Muscle layer of duodenum (tissue), 2 donors: ENCODE measurements at regions not wholly inside any gene's neighbourhood (a gene's known extent, or its start where the extent isn't known, plus 50 kb on each side); places are given as distances from the start of the nearest gene placed in this dataset.

Experiments used
- H3K27ac ChIP-seq: one replicate; pipeline ENCODE4 v1.7.0; 2013; ENCODE audit warnings: mild to moderate bottlenecking, low read length
- H3K27me3 ChIP-seq: one replicate; pipeline ENCODE4 v1.7.0; 2013; ENCODE audit warnings: low read depth, mild to moderate bottlenecking, control low read depth, low read length
- H3K36me3 ChIP-seq, 2 donors: one replicate each; pipeline ENCODE4 v1.7.0; 2013; ENCODE audit warnings: low read length in 2 of 2, control low read depth in 1 of 2, mild to moderate bottlenecking in 1 of 2; ENCODE audit not compliant: insufficient read depth in 2 of 2, control insufficient read depth in 1 of 2
- H3K4me1 ChIP-seq, 2 donors: one replicate each; pipeline ENCODE4 v1.7.0; 2013; ENCODE audit warnings: low read length in 2 of 2, mild to moderate bottlenecking in 2 of 2, control low read depth in 1 of 2, moderate library complexity in 1 of 2; ENCODE audit not compliant: insufficient read depth in 2 of 2, control insufficient read depth in 1 of 2
- H3K4me3 ChIP-seq, 2 donors: one replicate each; pipeline ENCODE4 v1.7.0; 2013; ENCODE audit warnings: low read length in 2 of 2, low read depth in 1 of 2, mild to moderate bottlenecking in 1 of 2
- H3K9me3 ChIP-seq, 2 donors: one replicate each; pipeline ENCODE4 v1.7.0; 2013; ENCODE audit warnings: low read length in 2 of 2, control low read depth in 1 of 2, mild to moderate bottlenecking in 1 of 2; ENCODE audit not compliant: control insufficient read depth in 1 of 2
- donor health status: healthy.

DNA sequence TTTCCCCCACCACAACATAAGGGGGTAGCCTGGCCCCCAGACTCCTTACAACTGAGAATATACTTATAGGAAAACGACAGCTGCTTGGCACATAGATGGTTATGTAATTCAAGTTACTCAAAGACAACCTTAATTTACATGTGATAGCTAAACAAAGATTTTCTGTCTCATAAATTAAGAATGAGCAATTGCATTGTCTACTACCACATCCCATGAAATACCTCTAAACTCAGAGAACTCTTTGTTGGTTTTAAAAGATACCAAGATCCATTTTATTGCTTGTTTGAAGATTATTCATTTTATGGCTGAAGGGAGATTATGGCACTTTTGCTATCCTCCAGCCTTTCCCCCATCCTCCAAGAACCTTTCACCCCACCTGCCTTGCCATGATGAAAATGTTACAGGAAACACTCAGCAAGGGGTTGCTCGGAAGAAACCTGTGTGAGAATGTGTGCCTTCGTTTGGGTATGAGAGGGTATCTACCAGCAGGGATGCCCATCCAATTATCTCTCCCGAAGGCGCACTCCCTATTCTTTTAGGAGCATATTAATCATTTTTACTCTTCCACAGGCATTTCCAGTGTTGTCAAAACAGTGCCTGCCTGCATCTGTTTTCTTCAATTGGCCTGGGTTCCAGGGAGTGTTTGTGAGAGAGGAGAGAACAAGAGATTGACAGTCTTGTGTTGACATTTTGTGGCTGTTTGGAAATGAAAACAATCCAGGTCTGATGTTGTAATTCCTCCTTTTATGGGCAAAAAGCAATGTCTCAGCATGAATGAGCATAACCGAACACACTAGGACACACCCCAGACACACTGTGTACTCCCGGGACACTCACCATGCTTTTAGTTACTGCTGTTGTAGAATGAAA is 208.0 kb upstream of the ANKRD55 start:
- H3K27me3 ChIP-seq: no peaks in the 10 kb centered on the region
- no peak overlapping the region for H3K4me3 ChIP-seq
- H3K9me3 ChIP-seq: no peaks in the 10 kb centered on the region
- H3K27ac ChIP-seq: no peak overlapping the region
- no peaks in the 10 kb centered on the region for H3K36me3 ChIP-seq
- no peaks in the 10 kb centered on the region for H3K4me1 ChIP-seq

DNA sequence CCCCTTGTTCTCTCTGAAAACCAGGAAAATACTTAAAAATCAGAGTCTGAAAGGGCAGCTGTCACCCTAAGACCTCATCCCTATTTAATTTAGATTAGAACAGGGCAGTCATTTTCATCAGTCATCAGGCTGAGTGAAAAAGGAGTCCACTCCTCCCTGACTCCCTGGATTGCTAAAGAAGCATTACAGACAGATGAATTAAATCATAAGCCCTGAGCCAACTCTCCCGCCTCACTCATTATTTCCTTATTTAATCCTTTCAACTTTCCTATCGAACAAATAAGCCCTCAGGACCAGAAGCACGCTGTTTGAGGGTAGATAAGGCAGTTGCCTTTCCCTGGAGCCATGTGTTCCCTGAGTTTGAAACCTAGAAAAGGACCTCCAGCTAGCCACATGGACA is 201.9 kb upstream of the ANKRD55 start:
- H3K9me3 ChIP-seq: peaks cover 0 to 2% of the 10 kb centered on the region in 2 donors
- H3K36me3 ChIP-seq: no peaks in the 10 kb centered on the region
- H3K27me3 ChIP-seq: no peaks in the 10 kb centered on the region
- no peaks in the 10 kb centered on the region for H3K4me1 ChIP-seq
- H3K27ac ChIP-seq: no peak overlapping the region
- H3K4me3 ChIP-seq: no peak overlapping the region

DNA sequence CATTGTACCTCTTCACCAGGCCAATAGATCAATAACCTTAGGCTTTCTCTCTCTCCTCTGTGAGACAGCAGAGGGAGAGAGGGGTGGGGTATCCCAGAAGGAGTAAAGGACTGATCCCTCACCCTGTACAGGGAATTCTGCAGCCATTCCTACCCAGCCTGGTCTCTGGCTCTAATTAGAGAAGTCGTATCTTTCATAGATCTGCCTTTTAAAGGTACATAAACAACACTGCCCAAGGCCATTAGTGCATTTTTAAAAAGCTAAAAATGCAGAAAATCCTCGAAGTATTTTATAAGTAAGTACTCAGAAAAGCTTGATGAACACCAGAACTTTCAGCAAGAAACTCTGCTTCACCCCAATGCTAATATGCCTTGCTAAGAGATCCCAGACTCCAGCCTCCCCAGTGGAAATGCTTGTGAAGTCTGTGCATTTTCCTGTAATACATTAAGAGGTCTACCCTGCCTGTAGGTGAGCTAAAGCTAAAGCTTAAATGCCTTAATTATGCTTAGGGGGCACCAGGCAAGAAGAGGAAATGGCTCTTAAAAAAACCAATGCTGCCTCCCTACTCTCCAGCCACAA is 200.0 kb upstream of the ANKRD55 start:
- H3K27me3 ChIP-seq: no peaks in the 10 kb centered on the region
- no peaks in the 10 kb centered on the region for H3K36me3 ChIP-seq
- peaks cover 0 to 2% of the 10 kb centered on the region in 2 donors for H3K9me3 ChIP-seq
- H3K27ac ChIP-seq: no peak overlapping the region
- H3K4me3 ChIP-seq: no peak overlapping the region
- no peaks in the 10 kb centered on the region for H3K4me1 ChIP-seq

DNA sequence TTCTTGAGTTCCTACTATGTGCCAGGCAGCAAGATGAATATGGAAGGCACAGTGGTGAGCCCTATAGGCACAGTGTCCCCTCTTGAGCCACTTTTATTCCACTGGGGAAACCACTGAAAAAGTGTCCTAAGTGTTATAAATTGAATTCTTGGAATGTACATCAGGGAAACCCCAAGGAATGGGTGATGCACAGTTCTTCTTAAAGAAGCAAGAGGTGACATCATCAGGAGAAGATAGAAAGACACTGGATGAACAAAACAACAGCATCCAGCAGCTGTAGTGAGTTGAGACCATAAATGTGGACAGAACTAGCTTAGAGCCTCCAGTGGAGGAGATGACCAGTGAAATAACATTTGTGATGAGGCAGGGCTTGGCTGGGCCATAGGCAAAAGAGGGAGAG is 199.2 kb upstream of the ANKRD55 start:
- peaks cover 0 to 2% of the 10 kb centered on the region in 2 donors for H3K9me3 ChIP-seq
- H3K27ac ChIP-seq: no peak overlapping the region
- H3K27me3 ChIP-seq: no peaks in the 10 kb centered on the region
- no peaks in the 10 kb centered on the region for H3K36me3 ChIP-seq
- H3K4me1 ChIP-seq: no peaks in the 10 kb centered on the region
- H3K4me3 ChIP-seq: no peak overlapping the region

- Histone ChIP-seq H3K27ac (no peak overlapping the region), H3K4me1 (no peaks in the 10 kb centered on the region), H3K27me3 (no peaks in the 10 kb centered on the region), H3K9me3 (peaks cover 0 to 2% of the 10 kb centered on the region in 2 donors), H3K4me3 (no peak overlapping the region), H3K36me3 (no peaks in the 10 kb centered on the region)
Observed at GRCh38 chr5:56430422-56430821, 197.3 kb upstream of the ANKRD55 start.

- Histone ChIP-seq H3K9me3 (peaks cover 0 to 2% of the 10 kb centered on the region in 2 donors), H3K4me3 (no peak overlapping the region), H3K36me3 (no peaks in the 10 kb centered on the region), H3K4me1 (no peaks in the 10 kb centered on the region), H3K27ac (no peak overlapping the region), H3K27me3 (no peaks in the 10 kb centered on the region)
Observed at GRCh38 chr5:56429110-56429561, 196.0 kb upstream of the ANKRD55 start.

DNA sequence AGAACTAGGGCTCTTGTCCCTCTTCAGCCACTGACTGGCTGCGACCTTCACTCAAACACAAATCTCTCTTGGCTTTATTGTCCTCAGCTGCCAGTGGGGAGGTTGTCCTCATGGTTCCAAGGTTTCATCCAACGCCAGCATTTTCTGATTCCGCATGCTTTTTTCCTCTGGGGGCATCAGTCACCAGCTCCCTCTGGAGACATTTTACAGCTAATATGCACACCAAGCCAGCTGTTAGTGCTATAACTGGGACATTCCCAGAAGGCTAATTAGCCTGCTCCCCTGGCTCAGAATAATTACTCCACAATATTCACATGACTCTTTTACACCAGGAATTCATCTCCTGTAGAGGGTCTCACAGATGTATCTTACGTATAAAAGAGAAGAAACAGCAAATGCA is 193.6 kb upstream of the ANKRD55 start:
- no peaks in the 10 kb centered on the region for H3K4me1 ChIP-seq
- no peaks in the 10 kb centered on the region for H3K27me3 ChIP-seq
- no peaks in the 10 kb centered on the region for H3K36me3 ChIP-seq
- H3K4me3 ChIP-seq: no peak overlapping the region
- H3K27ac ChIP-seq: no peak overlapping the region
- no peaks in the 10 kb centered on the region for H3K9me3 ChIP-seq

DNA sequence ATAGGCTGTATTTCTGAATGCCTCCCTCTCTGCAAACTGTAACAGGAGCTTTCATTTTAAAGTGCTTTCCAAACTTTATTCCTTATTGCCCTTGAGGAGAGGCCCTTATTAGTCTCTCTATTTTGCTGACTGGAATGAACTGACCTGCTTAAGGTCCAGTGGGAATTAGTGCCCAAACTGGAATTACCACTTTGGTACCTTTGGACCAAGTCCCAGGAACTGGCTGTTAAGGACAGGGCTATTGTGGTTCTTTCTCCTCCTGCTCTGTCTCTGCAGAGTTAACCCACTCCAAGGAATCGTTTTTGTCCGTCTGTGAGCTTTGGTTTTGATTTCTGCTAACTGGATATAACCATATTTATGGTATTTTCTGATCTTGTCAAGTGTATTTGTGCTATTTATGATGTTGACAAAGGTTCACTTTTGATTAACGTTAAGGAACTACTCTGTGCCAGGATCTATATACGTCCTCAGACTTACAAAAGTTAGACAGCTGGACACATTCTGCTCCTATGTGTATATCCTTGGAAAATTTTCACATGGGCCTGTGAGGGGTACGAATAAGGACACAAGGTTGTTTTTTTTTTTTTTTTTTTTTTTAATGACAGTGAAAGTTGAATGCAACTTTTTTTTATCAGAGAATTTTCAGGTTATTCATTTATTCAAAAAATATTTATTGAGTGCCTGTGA is 189.1 kb upstream of the ANKRD55 start:
- Histone ChIP-seq H3K27ac (no peak overlapping the region), H3K4me3 (no peak overlapping the region), H3K4me1 (no peaks in the 10 kb centered on the region), H3K36me3 (no peaks in the 10 kb centered on the region), H3K9me3 (peaks cover 0 to 5% of the 10 kb centered on the region in 2 donors), H3K27me3 (no peaks in the 10 kb centered on the region)

DNA sequence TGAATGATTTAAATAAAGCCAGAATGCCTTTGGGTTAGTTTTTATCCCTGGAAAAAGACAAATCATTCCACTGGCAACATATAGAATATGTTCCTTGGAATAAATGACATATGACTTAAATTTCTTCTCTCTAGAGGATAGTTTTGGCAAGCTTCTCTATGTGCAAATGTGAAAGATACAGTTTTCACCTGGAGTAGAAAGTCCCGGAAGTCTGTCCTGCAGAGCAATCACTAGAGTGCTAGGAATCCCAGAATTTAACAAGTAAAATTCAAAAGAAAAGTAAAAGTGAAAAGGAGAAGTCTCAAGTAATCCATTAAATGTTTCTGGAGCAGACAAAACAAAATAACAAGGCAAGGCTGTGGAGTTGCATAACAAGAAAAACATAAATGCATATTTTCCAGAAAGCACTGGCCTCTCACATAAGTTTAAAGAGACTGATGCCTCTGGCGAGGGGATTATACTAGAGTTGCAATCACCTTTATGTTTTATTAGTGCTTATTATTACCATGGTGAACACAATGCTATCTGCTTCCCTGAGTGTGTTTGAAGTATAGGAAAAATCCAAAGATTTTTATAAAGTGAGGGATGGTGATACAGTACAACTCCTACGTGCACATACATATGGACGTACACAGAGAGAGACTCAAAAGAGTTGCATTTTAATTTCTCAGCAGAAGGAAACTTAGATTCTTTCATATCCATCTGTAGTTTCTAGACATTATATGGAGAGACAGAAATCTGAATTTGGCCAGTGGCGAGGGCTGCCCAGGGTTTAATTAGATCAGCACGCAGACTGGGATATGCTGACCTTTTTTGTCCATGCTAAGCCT is 188.3 kb upstream of the ANKRD55 start:
- H3K27me3 ChIP-seq: no peaks in the 10 kb centered on the region
- H3K4me3 ChIP-seq: no peak overlapping the region
- peaks cover 0 to 5% of the 10 kb centered on the region in 2 donors for H3K9me3 ChIP-seq
- H3K27ac ChIP-seq: no peak overlapping the region
- no peaks in the 10 kb centered on the region for H3K4me1 ChIP-seq
- H3K36me3 ChIP-seq: no peaks in the 10 kb centered on the region

DNA sequence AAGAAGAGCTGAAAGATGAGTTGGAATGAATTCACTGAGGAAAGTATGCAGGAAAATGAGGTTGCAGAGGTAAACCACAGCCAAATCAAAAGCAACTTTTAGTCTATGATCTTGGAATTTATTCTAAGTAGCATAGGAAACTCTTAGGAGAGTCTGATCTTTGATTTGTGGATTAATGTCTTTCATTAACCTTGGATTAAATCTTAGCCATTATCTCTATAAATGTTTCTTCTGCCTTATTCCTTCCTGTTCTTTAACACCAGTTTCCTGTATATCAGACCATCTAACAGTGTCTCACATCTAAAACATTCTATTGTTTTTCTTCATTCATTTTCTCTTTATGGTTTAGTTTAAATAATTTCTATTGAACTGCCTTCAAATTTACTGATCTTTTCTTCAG is 187.2 kb upstream of the ANKRD55 start:
- no peaks in the 10 kb centered on the region for H3K4me1 ChIP-seq
- no peak overlapping the region for H3K27ac ChIP-seq
- H3K27me3 ChIP-seq: no peaks in the 10 kb centered on the region

GRCh38 chr5:56419667-56420066 is 186.5 kb upstream of the ANKRD55 start:
- peaks cover 0 to 5% of the 10 kb centered on the region in 2 donors for H3K9me3 ChIP-seq
- no peaks in the 10 kb centered on the region for H3K27me3 ChIP-seq
- H3K4me3 ChIP-seq: no peak overlapping the region
- no peaks in the 10 kb centered on the region for H3K4me1 ChIP-seq
- no peaks in the 10 kb centered on the region for H3K36me3 ChIP-seq
- no peak overlapping the region for H3K27ac ChIP-seq

More for the DNA sequence above, 187.2 kb upstream of the ANKRD55 start:
- Histone ChIP-seq H3K4me3 (no peak overlapping the region), H3K9me3 (peaks cover 0 to 5% of the 10 kb centered on the region in 2 donors), H3K36me3 (no peaks in the 10 kb centered on the region)
